HG03354 (cell line): ENCODE measurements at regions not wholly inside any gene's neighbourhood (a gene's known extent, or its start where the extent isn't known, plus 50 kb on each side); places are given as distances from the start of the nearest gene placed in this dataset.

Experiments used
- ATAC-seq: cut with Tn5 transposase; IDR thresholded peaks from one replicate; pipeline ENCODE4 v1.9.1; 2021; ENCODE audit warnings: mild to moderate bottlenecking; ENCODE audit not compliant: unreplicated experiment, poor library complexity, severe bottlenecking

DNA sequence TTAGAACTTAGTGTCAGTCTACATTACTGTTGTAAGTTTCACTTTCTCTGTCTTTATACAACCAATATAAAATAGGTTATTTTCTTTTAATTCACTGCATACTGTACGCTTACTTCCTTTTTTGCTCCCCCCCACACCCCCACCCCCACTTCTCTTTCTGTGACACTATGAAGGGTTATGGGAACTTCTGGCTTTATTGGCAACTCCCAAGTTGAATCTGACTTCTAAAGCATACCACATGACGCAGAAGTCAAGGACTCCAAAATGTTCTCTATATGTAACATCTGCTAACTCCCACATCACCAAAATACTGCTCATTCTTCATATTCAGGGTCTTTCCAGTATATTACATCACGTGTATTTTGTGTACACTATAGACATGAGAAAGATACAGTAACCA lies 81.2 kb upstream of the ATXN7L3B start:
- no peak for ATAC-seq

DNA sequence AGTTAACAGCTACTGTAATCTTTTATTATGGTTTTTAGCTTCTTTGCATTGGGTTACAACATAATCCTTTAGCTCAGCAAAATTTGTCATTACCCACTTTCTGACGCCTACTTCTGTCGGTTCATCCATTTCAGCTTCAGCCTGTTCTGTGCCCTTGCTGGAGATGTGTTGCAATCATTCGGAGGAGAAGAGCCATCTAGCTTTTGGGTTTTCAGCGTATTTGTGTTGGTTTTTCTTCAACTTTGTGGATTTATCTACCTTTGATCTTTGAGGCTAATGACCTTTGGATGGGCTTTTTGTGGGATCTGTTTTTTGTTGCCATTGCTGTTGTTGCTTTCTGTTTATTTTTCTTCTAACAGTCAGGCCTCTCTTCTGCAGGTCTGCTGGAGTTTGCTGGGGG lies 69.2 kb upstream of the ATXN7L3B start:
- ATAC-seq, result no peak

DNA sequence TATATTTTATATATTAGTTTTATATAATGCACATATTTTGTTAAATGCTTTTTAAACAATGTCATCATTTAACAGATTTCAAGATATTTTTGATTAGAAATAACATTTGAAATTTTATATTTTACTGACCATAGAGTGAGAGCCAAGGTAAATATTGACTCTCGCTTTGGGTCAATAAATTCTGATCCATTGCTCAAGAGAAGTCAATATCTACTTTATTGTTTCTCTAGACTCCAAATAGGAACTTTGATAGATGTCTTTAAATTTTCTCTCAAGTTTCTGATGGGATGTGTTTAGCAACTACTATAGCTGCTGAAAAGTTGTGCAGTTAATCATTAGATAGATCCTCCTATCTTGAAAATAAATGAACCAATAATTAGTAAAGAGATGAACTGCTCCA lies 61.4 kb upstream of the ATXN7L3B start:
- ATAC-seq, result no peak

DNA sequence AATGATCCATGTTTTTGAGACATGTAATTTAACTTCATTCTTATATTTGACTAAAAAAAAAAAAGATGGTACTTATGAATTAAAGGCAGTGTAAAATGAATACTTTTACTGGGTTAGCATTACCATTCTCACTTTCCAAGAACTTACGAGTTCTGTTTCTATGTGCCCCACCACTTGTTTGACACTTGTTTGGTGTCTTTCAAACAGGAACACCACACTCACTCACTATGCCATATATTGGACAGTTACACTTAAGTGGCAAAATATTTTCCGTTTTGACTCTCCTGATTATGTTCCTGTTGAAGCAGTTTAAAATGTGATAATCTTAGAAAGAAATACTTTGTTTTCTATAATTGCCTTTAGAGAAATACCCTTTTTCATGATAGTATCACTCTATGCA lies 56.6 kb upstream of the ATXN7L3B start:
- ATAC-seq, result no peak

DNA sequence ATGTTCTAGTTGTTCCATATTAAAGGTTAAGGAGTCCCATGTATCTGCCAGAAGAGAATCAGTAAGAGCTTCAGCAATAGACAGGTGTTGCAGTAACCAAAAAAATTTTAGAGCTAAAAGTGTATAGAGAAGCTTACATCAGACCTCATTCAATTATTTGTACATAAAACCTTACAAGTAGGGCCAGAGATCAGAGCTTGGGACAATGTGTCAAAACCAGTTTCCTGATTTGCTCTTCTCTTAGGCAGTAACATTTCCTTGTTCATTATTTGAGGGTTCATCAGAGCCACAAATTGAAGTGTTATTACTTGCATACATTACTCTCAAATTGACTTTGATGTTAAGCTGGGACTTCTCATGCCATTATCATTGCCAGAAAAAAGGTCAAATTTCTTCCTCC lies 55.5 kb upstream of the ATXN7L3B start:
- no peak for ATAC-seq

DNA sequence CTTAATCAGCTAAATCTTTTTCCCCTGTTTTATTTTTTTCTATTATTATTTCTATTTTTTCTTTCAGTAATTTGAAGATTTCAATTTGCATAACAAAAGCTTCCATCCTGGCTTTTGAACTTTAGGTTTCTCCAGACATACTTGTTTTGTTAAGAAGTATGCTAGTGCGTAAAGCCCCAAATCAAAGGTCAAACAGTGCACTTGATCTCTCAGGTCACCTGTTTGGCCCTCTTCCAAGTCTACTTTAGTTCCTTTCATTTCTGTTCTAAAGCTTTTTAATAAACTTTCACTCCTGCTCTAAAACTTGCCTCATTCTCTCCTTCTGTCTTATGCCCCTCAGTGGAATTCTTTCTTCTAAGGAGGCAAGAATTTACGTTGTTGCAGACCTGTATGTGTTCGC lies 54.6 kb upstream of the ATXN7L3B start:
- no peak for ATAC-seq
